GM12892 (cell line): ENCODE measurements at regions not wholly inside any gene's neighbourhood (a gene's known extent, or its start where the extent isn't known, plus 50 kb on each side); places are given as distances from the start of the nearest gene placed in this dataset.

Experiments used
- POLR2A ChIP-seq: IDR thresholded peaks from 2 replicates; pipeline ENCODE4 v1.6.1; 2011; ENCODE audit warnings: low read depth, low read length, control low read depth
- POLR2AphosphoS5 ChIP-seq: IDR thresholded peaks from 2 replicates; pipeline ENCODE4 v1.6.1; 2011; ENCODE audit warnings: low read depth, low read length, control low read depth

DNA sequence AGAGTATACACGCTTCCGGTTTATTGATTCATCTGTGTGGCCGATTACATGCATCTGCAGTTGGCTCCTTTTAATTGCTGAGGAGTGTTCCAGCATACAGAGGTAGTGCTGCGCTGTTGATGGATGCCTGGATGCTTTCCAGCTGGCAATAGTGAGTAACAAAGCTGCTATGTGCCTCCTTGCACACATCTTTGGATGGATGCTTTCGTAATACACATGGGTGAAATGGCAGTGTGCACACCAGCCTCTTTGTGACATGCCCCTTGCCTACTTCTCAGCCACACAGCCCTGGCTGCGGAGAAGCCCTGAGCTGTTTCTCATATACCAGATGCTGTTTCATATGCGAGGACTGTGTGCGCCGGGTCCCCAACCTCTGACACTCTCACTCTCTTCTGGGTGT is 151.0 kb downstream of the GADD45G start:
- TF ChIP-seq POLR2AphosphoS5 (no peak), POLR2A (no peak)
